ENCODE measurements at regions not wholly inside any gene's neighbourhood (a gene's known extent, or its start where the extent isn't known, plus 50 kb on each side); places are given as distances from the start of the nearest gene placed in this dataset.

GRCh38 chr11:106461839-106462545 lies 384.5 kb downstream of the AASDHPPT start:
- TF ChIP-seq CTCF (IDR thresholded peaks at IDR 0.05; ENCODE audit: insufficient read depth, low read depth, low read length) (no peak), EZH2 (IDR thresholded peaks at IDR 0.05; ENCODE audit: insufficient read depth, low read length) (no peak)

Data from astrocyte (in vitro differentiated cells and primary cell).